ENCODE measurements at regions not wholly inside any gene's neighbourhood (a gene's known extent, or its start where the extent isn't known, plus 50 kb on each side); places are given as distances from the start of the nearest gene placed in this dataset.

DNA sequence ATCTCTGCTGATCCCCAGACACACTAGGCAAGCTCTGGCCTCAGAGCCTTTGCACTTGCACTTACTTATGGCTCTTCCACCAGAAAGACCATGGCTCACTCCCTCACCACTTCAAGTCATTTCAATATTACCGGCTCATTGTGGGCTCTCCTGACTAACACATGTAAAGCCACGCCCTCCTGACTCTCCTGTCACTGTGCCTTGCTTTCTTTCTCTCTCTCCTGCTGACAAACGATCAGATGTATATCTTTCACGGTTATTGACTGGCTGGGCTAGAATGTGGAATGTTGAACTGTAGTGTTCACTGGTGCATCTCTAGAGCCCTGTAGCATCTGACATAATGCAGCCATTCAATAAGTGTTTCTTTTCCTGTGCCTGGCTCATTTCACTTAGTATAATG, 425.1 kb downstream of the RAB28 start:
- no peak for DNase-seq
- intact Hi-C loops (cut with DNase I; ENCODE audit: low total_unique reads), result no loop called here
- Histone ChIP-seq H3K4me1 (no peaks in the 10 kb centered on the region), H3K27ac (no peak overlapping the region), H3K4me3 (no peak overlapping the region), H3K36me3 (no peaks in the 10 kb centered on the region), H3K9me3 (no peaks in the 10 kb centered on the region), H3K27me3 (no peaks in the 10 kb centered on the region)
- no peak for TF ChIP-seq POLR2A (IDR thresholded peaks at IDR 0.05)
- TF ChIP-seq, protein P1, sequence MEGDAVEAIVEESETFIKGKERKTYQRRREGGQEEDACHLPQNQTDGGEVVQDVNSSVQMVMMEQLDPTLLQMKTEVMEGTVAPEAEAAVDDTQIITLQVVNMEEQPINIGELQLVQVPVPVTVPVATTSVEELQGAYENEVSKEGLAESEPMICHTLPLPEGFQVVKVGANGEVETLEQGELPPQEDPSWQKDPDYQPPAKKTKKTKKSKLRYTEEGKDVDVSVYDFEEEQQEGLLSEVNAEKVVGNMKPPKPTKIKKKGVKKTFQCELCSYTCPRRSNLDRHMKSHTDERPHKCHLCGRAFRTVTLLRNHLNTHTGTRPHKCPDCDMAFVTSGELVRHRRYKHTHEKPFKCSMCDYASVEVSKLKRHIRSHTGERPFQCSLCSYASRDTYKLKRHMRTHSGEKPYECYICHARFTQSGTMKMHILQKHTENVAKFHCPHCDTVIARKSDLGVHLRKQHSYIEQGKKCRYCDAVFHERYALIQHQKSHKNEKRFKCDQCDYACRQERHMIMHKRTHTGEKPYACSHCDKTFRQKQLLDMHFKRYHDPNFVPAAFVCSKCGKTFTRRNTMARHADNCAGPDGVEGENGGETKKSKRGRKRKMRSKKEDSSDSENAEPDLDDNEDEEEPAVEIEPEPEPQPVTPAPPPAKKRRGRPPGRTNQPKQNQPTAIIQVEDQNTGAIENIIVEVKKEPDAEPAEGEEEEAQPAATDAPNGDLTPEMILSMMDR (IDR thresholded peaks at IDR 0.05), result no peak

DNA sequence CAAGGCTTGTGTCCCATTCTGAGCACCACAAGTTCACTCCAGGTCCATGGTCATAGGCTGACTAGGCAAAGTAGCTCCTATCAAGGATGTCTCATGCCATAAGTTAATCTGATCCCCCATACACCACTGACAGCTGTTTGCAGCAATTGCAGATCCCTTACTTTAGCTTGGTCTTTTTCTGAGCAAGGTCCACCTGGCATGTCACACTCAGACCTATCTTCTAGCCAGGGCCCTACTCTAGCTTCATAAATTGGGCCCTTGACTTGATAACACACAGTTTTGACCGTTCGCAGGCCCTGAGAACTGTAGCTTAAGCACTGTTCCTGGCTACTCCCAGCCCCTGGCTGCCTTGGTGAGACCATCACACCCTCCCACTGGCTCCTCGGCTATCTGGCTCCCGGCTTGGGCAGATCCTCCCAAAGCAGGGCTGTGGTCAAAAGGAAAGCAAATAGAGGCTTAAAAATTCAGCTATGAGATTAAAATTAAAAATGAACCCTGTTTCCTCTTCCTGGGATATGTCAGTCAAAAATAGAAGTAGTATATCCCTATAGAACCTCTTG, 427.4 kb downstream of the RAB28 start:
- TF ChIP-seq, protein P1 (IDR thresholded peaks at IDR 0.05), result no peak
- TF ChIP-seq POLR2A (IDR thresholded peaks at IDR 0.05), result no peak
- Histone ChIP-seq H3K27ac (peak overlapping the region; percentile 13 to 38), H3K27me3 (no peaks in the 10 kb centered on the region), H3K4me3 (no peak overlapping the region), H3K9me3 (no peaks in the 10 kb centered on the region), H3K36me3 (no peaks in the 10 kb centered on the region), H3K4me1 (no peaks in the 10 kb centered on the region)
- intact Hi-C loops (cut with DNase I; ENCODE audit: low total_unique reads), result no loop called here
- DNase-seq, result no peak

DNA sequence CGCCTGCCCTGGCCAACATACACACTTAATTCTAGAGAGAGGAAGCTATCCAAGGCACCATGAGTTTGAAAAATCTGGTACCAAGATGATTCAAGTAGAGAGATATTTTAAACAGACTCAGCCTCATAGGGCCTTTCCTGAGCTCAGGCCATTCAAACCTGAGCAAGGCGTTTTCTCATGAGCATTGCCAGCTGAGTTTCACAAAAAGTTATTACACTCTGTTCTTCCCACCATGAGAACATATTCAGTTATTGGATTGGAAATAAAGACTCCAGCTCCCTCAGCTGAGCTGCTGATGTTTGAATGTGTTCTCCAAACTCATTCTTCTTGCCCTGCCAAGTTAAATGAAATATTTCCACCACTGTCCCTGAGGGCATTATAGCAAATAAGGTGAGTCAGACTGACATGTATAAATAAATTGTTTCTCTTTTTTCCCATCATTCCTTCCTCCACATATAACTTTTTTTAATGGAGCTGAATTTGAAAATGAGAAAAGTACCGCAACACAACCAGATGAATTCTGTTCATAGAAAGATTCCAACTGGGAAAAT, 429.6 kb downstream of the RAB28 start:
- H3K36me3 ChIP-seq, result no peaks in the 10 kb centered on the region
- intact Hi-C loops (cut with DNase I; ENCODE audit: low total_unique reads), result no loop called here
- H3K27ac ChIP-seq, result no peak overlapping the region
- DNase-seq, result no peak
- H3K27me3 ChIP-seq, result no peaks in the 10 kb centered on the region
- TF ChIP-seq, protein P1 (IDR thresholded peaks at IDR 0.05), result no peak
- no peak for TF ChIP-seq POLR2A (IDR thresholded peaks at IDR 0.05)
- no peak overlapping the region for H3K4me3 ChIP-seq
- no peaks in the 10 kb centered on the region for H3K9me3 ChIP-seq
- H3K4me1 ChIP-seq, result no peaks in the 10 kb centered on the region

DNA sequence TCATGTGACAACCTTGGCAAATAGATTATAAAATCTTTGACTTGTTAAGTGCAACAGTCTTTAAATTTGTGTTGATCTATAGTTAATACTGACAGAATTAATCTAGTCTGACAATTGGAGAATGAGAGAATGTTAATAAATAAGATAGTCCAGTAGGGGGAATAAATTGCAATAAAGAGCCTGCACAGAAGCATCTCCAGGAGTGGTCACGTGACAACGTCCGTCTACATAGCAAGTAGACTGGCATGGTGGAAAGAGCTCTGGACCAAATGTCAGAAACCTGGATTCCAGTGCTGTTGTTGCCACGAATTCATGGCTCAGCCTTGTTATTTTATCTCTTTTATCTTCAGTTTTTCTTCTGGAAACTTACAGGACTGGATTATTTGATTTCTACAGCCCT, 436.5 kb downstream of the RAB28 start:
- Histone ChIP-seq H3K4me1 (no peaks in the 10 kb centered on the region), H3K27ac (no peak overlapping the region), H3K36me3 (no peaks in the 10 kb centered on the region), H3K4me3 (no peak overlapping the region), H3K27me3 (no peaks in the 10 kb centered on the region), H3K9me3 (no peaks in the 10 kb centered on the region)
- intact Hi-C loops (cut with DNase I; ENCODE audit: low total_unique reads), result no loop called here
- no peak for DNase-seq
- TF ChIP-seq, protein P1 (IDR thresholded peaks at IDR 0.05), result no peak
- no peak for TF ChIP-seq POLR2A (IDR thresholded peaks at IDR 0.05)

DNA sequence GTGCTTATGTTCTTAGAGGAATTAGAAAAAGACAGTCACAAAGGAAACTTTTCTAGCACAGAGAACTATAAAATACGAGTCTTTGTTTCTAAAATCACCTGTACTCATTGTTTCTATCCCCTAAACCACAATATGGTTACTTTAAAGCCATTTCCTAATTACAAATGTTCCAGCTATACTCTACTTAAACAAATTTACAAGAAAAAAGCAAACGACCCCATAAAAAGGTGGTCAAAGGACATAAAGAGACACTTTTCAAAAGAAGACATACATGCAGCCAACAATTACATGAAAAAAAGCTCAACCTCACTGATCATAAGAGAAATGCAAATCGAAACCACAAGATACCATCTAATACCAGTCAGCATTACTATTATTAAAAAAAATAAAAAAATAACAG, 447.3 kb downstream of the RAB28 start:
- intact Hi-C loops (cut with DNase I; ENCODE audit: low total_unique reads), result no loop called here
- Histone ChIP-seq H3K27ac (no peak overlapping the region), H3K4me3 (no peak overlapping the region), H3K4me1 (no peaks in the 10 kb centered on the region), H3K9me3 (no peaks in the 10 kb centered on the region), H3K27me3 (no peaks in the 10 kb centered on the region), H3K36me3 (no peaks in the 10 kb centered on the region)
- TF ChIP-seq POLR2A (IDR thresholded peaks at IDR 0.05), result no peak
- TF ChIP-seq, protein P1 (IDR thresholded peaks at IDR 0.05), result no peak
- no peak for DNase-seq
